ENCODE measurements at regions not wholly inside any gene's neighbourhood (a gene's known extent, or its start where the extent isn't known, plus 50 kb on each side); places are given as distances from the start of the nearest gene placed in this dataset.

DNA sequence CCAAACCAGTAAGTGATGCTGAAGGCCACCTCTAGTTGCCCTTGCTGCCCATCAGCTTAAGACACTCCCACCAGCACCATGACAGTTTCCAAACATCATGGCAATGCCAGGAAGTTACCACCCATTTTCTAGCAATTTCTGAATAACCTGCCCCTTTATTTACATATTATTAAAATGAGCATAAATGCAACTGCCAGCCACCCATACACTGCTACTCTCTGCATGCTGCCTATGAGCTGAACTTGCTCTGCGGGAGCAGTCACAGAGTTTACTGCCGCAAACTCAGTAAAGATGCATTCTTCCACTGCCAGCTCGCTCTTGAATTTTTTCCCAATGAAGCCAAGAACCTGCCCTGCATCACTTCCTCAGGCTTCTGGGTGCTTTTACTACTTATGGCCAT lies 212.6 kb downstream of the SH2D4B start:
- 48% methylated on average over 3 of the region's 3 CpGs for WGBS (ENCODE audit: low lambda C conversion rate)
- H3K27me3 ChIP-seq (ENCODE audit: insufficient read depth) = no peaks in the 10 kb centered on the region
- H4K20me1 ChIP-seq (ENCODE audit: insufficient read depth) = no peaks in the 10 kb centered on the region
- H3K27ac ChIP-seq (ENCODE audit: low read depth in 2 of 2, low read length in 1 of 2) = no peak overlapping the region
- H3K4me3 ChIP-seq (ENCODE audit: low read depth in 2 of 2, low read length in 1 of 2) = no peak overlapping the region
- H3K9me3 ChIP-seq = no peaks in the 10 kb centered on the region
- H2AFZ ChIP-seq (ENCODE audit: low read depth) = no peak overlapping the region
- CTCF ChIA-PET = interaction anchor here (0.7 kb wide), 1 partner anchor 86 kb away, joined by 3 read pairs; no protein-coding TSS in a partner anchor
- no peaks in the 10 kb centered on the region for H3F3A ChIP-seq (replicated peaks; ENCODE audit: insufficient read depth)
- H3K4me2 ChIP-seq = no peak overlapping the region
- TF ChIP-seq MEF2A (IDR thresholded peaks at IDR 0.05; ENCODE audit: borderline replicate concordance, low read depth) = no peak
- POLR2A ChIA-PET = no interaction called here
- DNase-seq = no peak
- H3K9me2 ChIP-seq = no peaks in the 10 kb centered on the region
- H3K79me2 ChIP-seq (ENCODE audit: insufficient read depth) = no peaks in the 10 kb centered on the region
- H3K4me1 ChIP-seq (ENCODE audit: control insufficient read depth in 1 of 2, insufficient read depth in 2 of 2, low read depth in 1 of 2, low read length in 1 of 2) = no peaks in the 10 kb centered on the region
- H3K36me3 ChIP-seq (replicated peaks in 1 of 2; ENCODE audit: control insufficient read depth in 1 of 2, insufficient read depth in 2 of 2, low read length in 1 of 2) = no peaks in the 10 kb centered on the region
- H3K9ac ChIP-seq = no peak overlapping the region

DNA sequence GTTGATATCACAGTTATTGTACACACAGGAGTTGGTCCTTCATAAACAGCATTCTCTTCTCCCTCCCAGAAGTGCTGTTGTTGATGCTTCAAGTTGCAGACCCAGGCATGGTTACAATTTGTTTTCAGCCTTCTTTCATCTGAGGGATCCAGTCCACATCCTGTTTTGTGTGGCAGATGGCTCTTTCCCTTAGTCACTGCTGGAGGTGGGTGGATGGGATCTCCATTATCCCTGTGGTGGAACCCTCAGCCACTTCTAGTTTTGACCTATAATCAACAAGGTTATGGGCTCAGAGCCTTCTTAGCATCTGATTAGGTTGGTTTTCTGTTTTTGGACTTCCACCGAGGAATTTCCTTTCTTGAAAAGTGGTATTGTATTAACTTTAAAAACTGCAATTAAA lies 214.2 kb downstream of the SH2D4B start:
- no peaks in the 10 kb centered on the region for H3K4me1 ChIP-seq (ENCODE audit: control insufficient read depth in 1 of 2, insufficient read depth in 2 of 2, low read depth in 1 of 2, low read length in 1 of 2)
- ChIA-PET POLR2A (no interaction called here), CTCF (no interaction called here)
- no peaks in the 10 kb centered on the region for H4K20me1 ChIP-seq (ENCODE audit: insufficient read depth)
- no peaks in the 10 kb centered on the region for H3F3A ChIP-seq (replicated peaks; ENCODE audit: insufficient read depth)
- H3K9me2 ChIP-seq = no peaks in the 10 kb centered on the region
- H3K9me3 ChIP-seq = no peaks in the 10 kb centered on the region
- no peak overlapping the region for H3K27ac ChIP-seq (ENCODE audit: low read depth in 2 of 2, low read length in 1 of 2)
- H3K36me3 ChIP-seq (replicated peaks in 1 of 2; ENCODE audit: control insufficient read depth in 1 of 2, insufficient read depth in 2 of 2, low read length in 1 of 2) = no peaks in the 10 kb centered on the region
- no peak overlapping the region for H3K4me3 ChIP-seq (ENCODE audit: low read depth in 2 of 2, low read length in 1 of 2)
- H3K27me3 ChIP-seq (ENCODE audit: insufficient read depth) = no peaks in the 10 kb centered on the region
- TF ChIP-seq TCF12 (IDR thresholded peaks at IDR 0.05) (no peak), POLR2AphosphoS5 (IDR thresholded peaks at IDR 0.05; ENCODE audit: low read depth, low read length) (no peak), EP300 (IDR thresholded peaks at IDR 0.05; ENCODE audit: borderline replicate concordance in 1 of 2, low read depth in 1 of 2, low read length in 1 of 2) (no peak), FOXJ3 (CRISPR knock-in tag; IDR thresholded peaks at IDR 0.05) (no peak), TEAD4 (IDR thresholded peaks at IDR 0.05; ENCODE audit: borderline replicate concordance, insufficient read depth) (no peak), JUND (IDR thresholded peaks at IDR 0.05) (no peak), YY1 (IDR thresholded peaks at IDR 0.05; ENCODE audit: low read depth) (no peak), TAF1 (IDR thresholded peaks at IDR 0.05; ENCODE audit: borderline replicate concordance, low read depth, low read length) (no peak), CHD2 (IDR thresholded peaks at IDR 0.05; ENCODE audit: low read length, partially characterized antibody) (no peak), FOXM1 (IDR thresholded peaks at IDR 0.05; ENCODE audit: low read depth) (no peak), ELF1 (IDR thresholded peaks at IDR 0.05) (no peak), NFIC (IDR thresholded peaks at IDR 0.05; ENCODE audit: borderline replicate concordance) (no peak)
- TF ChIP-seq, protein P1, sequence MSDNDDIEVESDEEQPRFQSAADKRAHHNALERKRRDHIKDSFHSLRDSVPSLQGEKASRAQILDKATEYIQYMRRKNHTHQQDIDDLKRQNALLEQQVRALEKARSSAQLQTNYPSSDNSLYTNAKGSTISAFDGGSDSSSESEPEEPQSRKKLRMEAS (IDR thresholded peaks at IDR 0.05; ENCODE audit: low read depth) = no peak
- TF ChIP-seq, protein P2, sequence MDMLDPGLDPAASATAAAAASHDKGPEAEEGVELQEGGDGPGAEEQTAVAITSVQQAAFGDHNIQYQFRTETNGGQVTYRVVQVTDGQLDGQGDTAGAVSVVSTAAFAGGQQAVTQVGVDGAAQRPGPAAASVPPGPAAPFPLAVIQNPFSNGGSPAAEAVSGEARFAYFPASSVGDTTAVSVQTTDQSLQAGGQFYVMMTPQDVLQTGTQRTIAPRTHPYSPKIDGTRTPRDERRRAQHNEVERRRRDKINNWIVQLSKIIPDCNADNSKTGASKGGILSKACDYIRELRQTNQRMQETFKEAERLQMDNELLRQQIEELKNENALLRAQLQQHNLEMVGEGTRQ (IDR thresholded peaks at IDR 0.05; ENCODE audit: borderline replicate concordance, low read depth, low read length) = no peak
- TF ChIP-seq, protein P3, sequence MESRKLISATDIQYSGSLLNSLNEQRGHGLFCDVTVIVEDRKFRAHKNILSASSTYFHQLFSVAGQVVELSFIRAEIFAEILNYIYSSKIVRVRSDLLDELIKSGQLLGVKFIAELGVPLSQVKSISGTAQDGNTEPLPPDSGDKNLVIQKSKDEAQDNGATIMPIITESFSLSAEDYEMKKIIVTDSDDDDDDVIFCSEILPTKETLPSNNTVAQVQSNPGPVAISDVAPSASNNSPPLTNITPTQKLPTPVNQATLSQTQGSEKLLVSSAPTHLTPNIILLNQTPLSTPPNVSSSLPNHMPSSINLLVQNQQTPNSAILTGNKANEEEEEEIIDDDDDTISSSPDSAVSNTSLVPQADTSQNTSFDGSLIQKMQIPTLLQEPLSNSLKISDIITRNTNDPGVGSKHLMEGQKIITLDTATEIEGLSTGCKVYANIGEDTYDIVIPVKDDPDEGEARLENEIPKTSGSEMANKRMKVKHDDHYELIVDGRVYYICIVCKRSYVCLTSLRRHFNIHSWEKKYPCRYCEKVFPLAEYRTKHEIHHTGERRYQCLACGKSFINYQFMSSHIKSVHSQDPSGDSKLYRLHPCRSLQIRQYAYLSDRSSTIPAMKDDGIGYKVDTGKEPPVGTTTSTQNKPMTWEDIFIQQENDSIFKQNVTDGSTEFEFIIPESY (IDR thresholded peaks at IDR 0.05; ENCODE audit: borderline replicate concordance, low read depth) = no peak
- TF ChIP-seq, protein P4, sequence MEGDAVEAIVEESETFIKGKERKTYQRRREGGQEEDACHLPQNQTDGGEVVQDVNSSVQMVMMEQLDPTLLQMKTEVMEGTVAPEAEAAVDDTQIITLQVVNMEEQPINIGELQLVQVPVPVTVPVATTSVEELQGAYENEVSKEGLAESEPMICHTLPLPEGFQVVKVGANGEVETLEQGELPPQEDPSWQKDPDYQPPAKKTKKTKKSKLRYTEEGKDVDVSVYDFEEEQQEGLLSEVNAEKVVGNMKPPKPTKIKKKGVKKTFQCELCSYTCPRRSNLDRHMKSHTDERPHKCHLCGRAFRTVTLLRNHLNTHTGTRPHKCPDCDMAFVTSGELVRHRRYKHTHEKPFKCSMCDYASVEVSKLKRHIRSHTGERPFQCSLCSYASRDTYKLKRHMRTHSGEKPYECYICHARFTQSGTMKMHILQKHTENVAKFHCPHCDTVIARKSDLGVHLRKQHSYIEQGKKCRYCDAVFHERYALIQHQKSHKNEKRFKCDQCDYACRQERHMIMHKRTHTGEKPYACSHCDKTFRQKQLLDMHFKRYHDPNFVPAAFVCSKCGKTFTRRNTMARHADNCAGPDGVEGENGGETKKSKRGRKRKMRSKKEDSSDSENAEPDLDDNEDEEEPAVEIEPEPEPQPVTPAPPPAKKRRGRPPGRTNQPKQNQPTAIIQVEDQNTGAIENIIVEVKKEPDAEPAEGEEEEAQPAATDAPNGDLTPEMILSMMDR (IDR thresholded peaks at IDR 0.05) = no peak
- TF ChIP-seq, protein P5, sequence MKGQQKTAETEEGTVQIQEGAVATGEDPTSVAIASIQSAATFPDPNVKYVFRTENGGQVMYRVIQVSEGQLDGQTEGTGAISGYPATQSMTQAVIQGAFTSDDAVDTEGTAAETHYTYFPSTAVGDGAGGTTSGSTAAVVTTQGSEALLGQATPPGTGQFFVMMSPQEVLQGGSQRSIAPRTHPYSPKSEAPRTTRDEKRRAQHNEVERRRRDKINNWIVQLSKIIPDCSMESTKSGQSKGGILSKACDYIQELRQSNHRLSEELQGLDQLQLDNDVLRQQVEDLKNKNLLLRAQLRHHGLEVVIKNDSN (IDR thresholded peaks at IDR 0.05; ENCODE audit: borderline replicate concordance, low read depth) = no peak
- no peak for DNase-seq
- H2AFZ ChIP-seq (ENCODE audit: low read depth) = no peak overlapping the region
- no peaks in the 10 kb centered on the region for H3K79me2 ChIP-seq (ENCODE audit: insufficient read depth)
- no peak overlapping the region for H3K4me2 ChIP-seq
- 27% methylated on average over 1 of the region's 1 CpG for WGBS (ENCODE audit: low lambda C conversion rate)
- H3K9ac ChIP-seq = no peak overlapping the region
